ENCODE measurements at regions not wholly inside any gene's neighbourhood (a gene's known extent, or its start where the extent isn't known, plus 50 kb on each side); places are given as distances from the start of the nearest gene placed in this dataset.

DNA sequence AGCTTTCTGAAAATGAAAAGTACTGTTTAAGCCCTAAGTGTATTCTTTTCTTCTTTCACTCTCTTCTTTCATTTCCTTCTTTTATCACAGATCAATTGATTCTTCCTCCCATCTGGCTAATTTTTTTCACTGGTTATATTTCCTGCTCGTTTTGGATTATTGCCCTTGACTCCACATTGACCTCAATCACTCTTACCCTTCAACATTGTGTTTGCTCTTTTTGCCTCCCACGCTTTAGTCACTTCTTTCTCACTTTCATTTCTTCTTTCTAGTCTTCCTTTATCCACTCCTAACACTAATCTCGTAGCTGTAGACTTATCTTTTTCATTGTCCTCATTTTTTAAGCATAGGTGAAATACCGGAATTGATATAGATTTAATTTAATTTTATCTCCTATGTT, 320.3 kb upstream of the VRK2 start:
- Histone ChIP-seq H3K36me3 (ENCODE audit: insufficient read depth, low read length) (no peaks in the 10 kb centered on the region), H3K27ac (ENCODE audit: low read depth, low read length) (no peak overlapping the region), H3K27me3 (ENCODE audit: insufficient read depth, low read length) (no peaks in the 10 kb centered on the region), H3K4me1 (ENCODE audit: control insufficient read depth, insufficient read depth, low read length, unreplicated experiment) (peaks cover 5% of the 10 kb centered on the region), H2AFZ (ENCODE audit: low read length, unreplicated experiment) (no peak overlapping the region), H3K4me3 (ENCODE audit: low read depth, low read length) (no peak overlapping the region), H3K79me2 (ENCODE audit: control insufficient read depth, insufficient read depth, low read length, unreplicated experiment) (no peaks in the 10 kb centered on the region)

DNA sequence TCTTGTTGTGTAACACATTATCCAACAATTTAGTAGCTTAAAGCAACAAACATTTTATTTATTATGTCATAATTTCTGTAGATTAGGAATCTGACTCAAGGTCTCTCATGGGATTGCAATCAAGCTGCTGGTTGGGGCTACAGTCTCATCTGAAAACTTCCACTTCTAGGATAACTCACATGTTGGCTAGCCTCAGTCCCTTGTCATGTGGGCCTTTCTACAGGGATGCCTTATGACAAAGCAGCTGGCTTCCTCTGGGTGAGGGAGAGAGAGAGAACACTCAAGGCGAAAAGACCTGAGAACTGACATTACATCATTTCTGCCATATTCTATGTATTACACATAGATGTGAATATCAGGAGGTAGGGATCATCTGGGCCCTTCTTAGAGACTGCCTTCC, 317.9 kb upstream of the VRK2 start:
- H3K79me2 ChIP-seq (ENCODE audit: control insufficient read depth, insufficient read depth, low read length, unreplicated experiment) = no peaks in the 10 kb centered on the region
- no peaks in the 10 kb centered on the region for H3K36me3 ChIP-seq (ENCODE audit: insufficient read depth, low read length)
- no peaks in the 10 kb centered on the region for H3K27me3 ChIP-seq (ENCODE audit: insufficient read depth, low read length)
- H2AFZ ChIP-seq (ENCODE audit: low read length, unreplicated experiment) = no peak overlapping the region
- no peak overlapping the region for H3K27ac ChIP-seq (ENCODE audit: low read depth, low read length)
- H3K4me3 ChIP-seq (ENCODE audit: low read depth, low read length) = no peak overlapping the region
- no peaks in the 10 kb centered on the region for H3K4me1 ChIP-seq (ENCODE audit: control insufficient read depth, insufficient read depth, low read length, unreplicated experiment)

DNA sequence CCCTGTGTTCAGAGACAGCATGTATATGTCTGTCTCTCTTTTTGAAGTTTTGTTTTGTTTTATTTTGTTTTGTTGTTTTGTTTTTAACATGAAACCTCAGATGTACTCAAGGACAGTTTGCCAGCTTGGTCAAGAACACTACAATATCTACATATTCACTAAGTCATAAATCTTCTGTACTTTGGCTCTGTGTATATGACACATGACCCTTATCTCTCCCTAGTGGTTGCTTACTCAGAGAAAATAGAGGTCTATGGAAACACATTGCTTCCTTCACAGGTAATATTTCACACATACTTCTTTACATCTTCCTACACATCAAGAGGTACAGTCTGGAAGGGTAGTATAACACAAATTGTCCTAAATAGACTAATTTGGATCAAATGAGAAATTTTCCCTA, 312.6 kb upstream of the VRK2 start:
- Histone ChIP-seq H2AFZ (ENCODE audit: low read length, unreplicated experiment) (no peak overlapping the region), H3K4me3 (ENCODE audit: low read depth, low read length) (no peak overlapping the region), H3K79me2 (ENCODE audit: control insufficient read depth, insufficient read depth, low read length, unreplicated experiment) (no peaks in the 10 kb centered on the region), H3K36me3 (ENCODE audit: insufficient read depth, low read length) (no peaks in the 10 kb centered on the region), H3K27me3 (ENCODE audit: insufficient read depth, low read length) (no peaks in the 10 kb centered on the region), H3K4me1 (ENCODE audit: control insufficient read depth, insufficient read depth, low read length, unreplicated experiment) (no peaks in the 10 kb centered on the region), H3K27ac (ENCODE audit: low read depth, low read length) (no peak overlapping the region)

DNA sequence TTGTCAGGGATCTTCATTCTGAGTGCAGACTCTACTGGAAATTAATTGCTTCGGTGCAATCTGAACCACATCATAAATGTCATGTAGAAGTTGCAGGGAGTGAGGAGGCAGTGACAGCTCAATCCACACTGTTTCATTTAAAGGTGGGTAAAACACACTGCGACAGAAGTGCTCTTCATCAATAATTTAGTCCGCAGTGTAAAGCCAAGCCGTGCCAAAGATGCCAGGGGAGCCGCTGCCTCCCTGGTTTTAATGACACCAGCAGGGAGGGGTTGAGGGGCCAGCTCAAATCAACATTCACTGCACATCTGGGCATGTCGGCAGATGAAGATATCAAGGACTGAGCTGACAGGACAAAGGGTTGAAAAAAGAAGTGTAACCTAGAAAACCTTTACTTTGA, 305.7 kb upstream of the VRK2 start:
- H2AFZ ChIP-seq (ENCODE audit: low read length, unreplicated experiment) = no peak overlapping the region
- H3K4me1 ChIP-seq (ENCODE audit: control insufficient read depth, insufficient read depth, low read length, unreplicated experiment) = no peaks in the 10 kb centered on the region
- H3K36me3 ChIP-seq (ENCODE audit: insufficient read depth, low read length) = no peaks in the 10 kb centered on the region
- H3K27ac ChIP-seq (ENCODE audit: low read depth, low read length) = no peak overlapping the region
- H3K79me2 ChIP-seq (ENCODE audit: control insufficient read depth, insufficient read depth, low read length, unreplicated experiment) = no peaks in the 10 kb centered on the region
- H3K4me3 ChIP-seq (ENCODE audit: low read depth, low read length) = no peak overlapping the region
- no peaks in the 10 kb centered on the region for H3K27me3 ChIP-seq (ENCODE audit: insufficient read depth, low read length)

DNA sequence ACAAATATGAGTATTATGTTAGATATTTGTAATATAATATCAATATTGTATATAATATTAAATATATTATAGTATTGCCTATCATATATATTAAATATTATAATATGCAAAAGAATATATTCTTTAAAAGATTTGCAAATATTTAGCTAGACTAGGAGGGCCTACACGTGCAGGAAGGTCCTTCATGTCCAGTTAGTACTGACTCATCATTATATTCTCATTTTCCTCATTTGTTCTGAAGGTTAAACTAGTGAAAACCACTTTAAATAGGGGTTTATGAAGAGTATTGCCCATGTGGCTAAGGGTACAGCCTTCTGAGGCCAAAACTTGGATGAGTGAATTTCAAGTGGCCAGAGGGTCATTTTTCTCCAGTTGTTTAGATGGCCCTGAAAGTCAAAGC, 293.0 kb upstream of the VRK2 start:
- Histone ChIP-seq H3K36me3 (ENCODE audit: insufficient read depth, low read length) (no peaks in the 10 kb centered on the region), H3K4me3 (ENCODE audit: low read depth, low read length) (no peak overlapping the region), H3K79me2 (ENCODE audit: control insufficient read depth, insufficient read depth, low read length, unreplicated experiment) (no peaks in the 10 kb centered on the region), H3K27me3 (ENCODE audit: insufficient read depth, low read length) (no peaks in the 10 kb centered on the region), H3K4me1 (ENCODE audit: control insufficient read depth, insufficient read depth, low read length, unreplicated experiment) (no peaks in the 10 kb centered on the region), H2AFZ (ENCODE audit: low read length, unreplicated experiment) (no peak overlapping the region), H3K27ac (ENCODE audit: low read depth, low read length) (no peak overlapping the region)

DNA sequence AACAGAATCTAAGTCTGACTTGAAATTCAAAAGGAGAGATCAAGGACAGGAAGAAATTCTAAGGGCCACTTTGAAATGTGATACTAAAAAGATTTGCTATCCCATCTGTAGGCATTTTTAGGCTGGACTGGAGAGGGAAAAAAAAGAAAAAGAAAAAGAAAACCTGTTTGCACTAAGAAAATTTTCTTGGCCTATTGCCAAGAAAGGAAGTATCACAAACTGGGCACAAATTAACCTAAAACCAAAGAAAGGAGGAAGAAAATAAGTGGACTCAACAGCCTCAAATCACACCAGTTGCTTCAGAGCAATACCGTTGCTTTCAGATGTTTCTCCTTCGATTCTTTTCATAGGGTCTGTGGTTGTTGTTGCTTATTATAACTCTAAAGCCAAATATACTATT, 287.9 kb upstream of the VRK2 start:
- no peaks in the 10 kb centered on the region for H3K4me1 ChIP-seq (ENCODE audit: control insufficient read depth, insufficient read depth, low read length, unreplicated experiment)
- no peaks in the 10 kb centered on the region for H3K36me3 ChIP-seq (ENCODE audit: insufficient read depth, low read length)
- no peak overlapping the region for H3K27ac ChIP-seq (ENCODE audit: low read depth, low read length)
- no peaks in the 10 kb centered on the region for H3K79me2 ChIP-seq (ENCODE audit: control insufficient read depth, insufficient read depth, low read length, unreplicated experiment)
- H3K27me3 ChIP-seq (ENCODE audit: insufficient read depth, low read length) = no peaks in the 10 kb centered on the region
- H2AFZ ChIP-seq (ENCODE audit: low read length, unreplicated experiment) = no peak overlapping the region
- H3K4me3 ChIP-seq (ENCODE audit: low read depth, low read length) = no peak overlapping the region

DNA sequence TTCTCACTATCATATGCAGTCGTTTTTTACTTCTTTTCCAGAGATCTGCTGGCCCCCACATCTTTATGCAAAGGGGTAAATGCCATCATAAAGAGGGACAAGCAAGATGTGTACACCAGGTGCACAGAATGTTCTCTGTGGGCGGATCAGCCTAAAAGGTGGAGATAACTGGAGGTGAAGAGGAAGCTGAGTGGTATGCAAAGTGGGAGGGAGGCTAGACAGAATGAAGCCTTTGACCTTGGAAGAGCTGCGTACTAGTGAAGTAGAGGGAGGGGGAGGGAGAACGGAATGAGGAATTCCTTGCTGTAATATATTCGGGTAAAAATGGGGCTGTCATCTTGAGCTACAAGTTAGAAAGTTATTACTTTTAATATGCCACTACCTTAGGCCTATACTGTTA, 287.5 kb upstream of the VRK2 start:
- Histone ChIP-seq H3K27ac (ENCODE audit: low read depth, low read length) (no peak overlapping the region), H3K79me2 (ENCODE audit: control insufficient read depth, insufficient read depth, low read length, unreplicated experiment) (no peaks in the 10 kb centered on the region), H3K36me3 (ENCODE audit: insufficient read depth, low read length) (no peaks in the 10 kb centered on the region), H3K4me3 (ENCODE audit: low read depth, low read length) (no peak overlapping the region; the same call in 1 of the 2 replicates), H3K4me1 (ENCODE audit: control insufficient read depth, insufficient read depth, low read length, unreplicated experiment) (no peaks in the 10 kb centered on the region), H2AFZ (ENCODE audit: low read length, unreplicated experiment) (no peak overlapping the region), H3K27me3 (ENCODE audit: insufficient read depth, low read length) (no peaks in the 10 kb centered on the region)

DNA sequence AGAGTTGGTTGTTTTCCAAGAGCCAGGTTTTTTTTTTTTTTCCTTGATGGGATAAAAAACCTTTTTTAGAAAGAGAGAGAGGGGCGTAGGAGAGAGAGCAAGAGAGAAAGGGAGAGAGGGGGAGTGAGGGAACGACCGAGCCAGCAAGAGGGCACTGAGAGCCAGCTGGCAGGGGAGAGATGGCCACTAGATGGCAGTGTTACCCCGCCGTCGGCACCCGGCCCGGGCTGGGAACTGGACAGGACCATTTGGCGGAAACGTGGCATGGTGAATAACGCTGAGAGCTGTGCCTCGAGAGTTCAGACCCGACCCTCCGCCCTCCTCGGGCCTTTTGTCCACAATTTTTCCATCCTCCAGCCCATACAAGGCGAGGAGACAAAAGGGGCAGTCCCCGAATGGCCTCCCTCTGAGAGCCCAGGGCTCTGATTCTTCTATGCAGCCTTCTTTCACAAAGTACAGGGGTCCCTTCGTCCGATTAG, 286.7 kb upstream of the VRK2 start:
- no peaks in the 10 kb centered on the region for H3K36me3 ChIP-seq (ENCODE audit: insufficient read depth, low read length)
- peak overlapping the region; percentile 62 for H3K4me3 ChIP-seq (ENCODE audit: low read depth, low read length)
- H2AFZ ChIP-seq (ENCODE audit: low read length, unreplicated experiment) = peak overlapping the region; percentile 85
- H3K27ac ChIP-seq (ENCODE audit: low read depth, low read length) = no peak overlapping the region
- H3K79me2 ChIP-seq (ENCODE audit: control insufficient read depth, insufficient read depth, low read length, unreplicated experiment) = no peaks in the 10 kb centered on the region
- H3K4me1 ChIP-seq (ENCODE audit: control insufficient read depth, insufficient read depth, low read length, unreplicated experiment) = no peaks in the 10 kb centered on the region
- H3K27me3 ChIP-seq (ENCODE audit: insufficient read depth, low read length) = no peaks in the 10 kb centered on the region

DNA sequence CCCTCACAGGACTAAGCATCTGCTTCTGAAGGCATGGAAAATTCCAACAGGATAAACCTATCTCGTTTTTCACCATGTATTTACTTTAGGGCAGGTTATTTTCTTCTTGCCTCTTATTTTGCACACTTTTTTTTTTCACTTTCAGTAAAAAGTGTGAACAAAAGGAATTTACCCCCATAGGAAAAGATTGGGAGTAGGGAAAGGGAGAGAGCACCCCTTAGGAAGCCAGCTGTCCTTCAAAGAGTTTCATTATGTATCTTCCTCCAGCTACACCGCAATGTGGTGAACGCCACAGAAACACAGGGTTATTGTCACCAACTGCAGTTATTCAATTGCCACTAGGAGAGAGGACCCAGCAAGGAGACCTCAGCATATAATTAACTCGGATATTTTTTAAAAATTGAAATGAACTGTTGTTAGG, 286.2 kb upstream of the VRK2 start:
- Histone ChIP-seq H2AFZ (ENCODE audit: low read length, unreplicated experiment) (peak overlapping the region; percentile 85), H3K36me3 (ENCODE audit: insufficient read depth, low read length) (no peaks in the 10 kb centered on the region), H3K4me3 (ENCODE audit: low read depth, low read length) (peak overlapping the region; percentile 62), H3K27ac (ENCODE audit: low read depth, low read length) (no peak overlapping the region), H3K27me3 (ENCODE audit: insufficient read depth, low read length) (no peaks in the 10 kb centered on the region), H3K79me2 (ENCODE audit: control insufficient read depth, insufficient read depth, low read length, unreplicated experiment) (no peaks in the 10 kb centered on the region), H3K4me1 (ENCODE audit: control insufficient read depth, insufficient read depth, low read length, unreplicated experiment) (no peaks in the 10 kb centered on the region)

DNA sequence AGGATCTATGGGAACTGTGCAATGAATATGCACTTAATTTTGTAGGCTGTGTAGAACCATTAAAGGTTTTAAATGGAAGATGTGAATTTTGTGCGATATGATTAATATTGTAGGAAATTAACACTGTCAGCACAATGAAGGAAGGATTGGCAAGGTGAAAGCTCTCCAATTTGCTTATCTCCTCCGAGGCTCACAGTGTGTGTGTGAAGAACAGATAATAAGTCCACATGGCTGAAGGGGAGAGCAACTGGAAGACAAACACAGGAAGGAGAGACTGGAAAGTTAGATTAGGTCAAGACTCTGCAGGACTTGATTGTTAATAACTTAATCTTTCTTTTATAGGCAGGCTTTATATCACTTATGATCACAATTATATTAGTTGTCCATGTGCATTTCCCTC, 269.7 kb upstream of the VRK2 start:
- Histone ChIP-seq H3K27ac (ENCODE audit: low read depth, low read length) (no peak overlapping the region), H3K27me3 (ENCODE audit: insufficient read depth, low read length) (no peaks in the 10 kb centered on the region), H3K4me3 (ENCODE audit: low read depth, low read length) (no peak overlapping the region), H3K4me1 (ENCODE audit: control insufficient read depth, insufficient read depth, low read length, unreplicated experiment) (no peaks in the 10 kb centered on the region), H3K79me2 (ENCODE audit: control insufficient read depth, insufficient read depth, low read length, unreplicated experiment) (no peaks in the 10 kb centered on the region), H3K36me3 (ENCODE audit: insufficient read depth, low read length) (no peaks in the 10 kb centered on the region), H2AFZ (ENCODE audit: low read length, unreplicated experiment) (no peak overlapping the region)

DNA sequence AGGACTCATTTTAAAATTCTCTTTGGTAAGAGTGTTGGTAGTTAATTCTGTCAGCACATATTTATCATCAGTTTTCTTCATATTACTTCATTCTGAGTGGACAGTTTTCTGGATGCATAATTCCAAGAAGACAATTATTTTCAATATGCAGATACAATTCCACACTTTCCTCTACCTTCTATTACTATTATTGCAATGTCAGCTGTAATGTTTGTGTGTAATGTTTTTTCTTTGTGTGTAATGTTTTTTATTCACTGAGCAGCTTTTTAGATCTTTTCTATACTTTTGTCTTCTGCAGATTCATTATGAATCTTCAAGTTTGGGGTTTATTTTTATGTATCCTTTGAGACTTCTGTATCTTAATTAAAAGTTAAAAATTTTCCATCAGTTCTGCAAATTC, 264.0 kb upstream of the VRK2 start:
- no peaks in the 10 kb centered on the region for H3K27me3 ChIP-seq (ENCODE audit: insufficient read depth, low read length)
- no peak overlapping the region for H3K27ac ChIP-seq (ENCODE audit: low read depth, low read length)
- H3K36me3 ChIP-seq (ENCODE audit: insufficient read depth, low read length) = no peaks in the 10 kb centered on the region
- H3K4me3 ChIP-seq (ENCODE audit: low read depth, low read length) = no peak overlapping the region
- no peaks in the 10 kb centered on the region for H3K4me1 ChIP-seq (ENCODE audit: control insufficient read depth, insufficient read depth, low read length, unreplicated experiment)
- H3K79me2 ChIP-seq (ENCODE audit: control insufficient read depth, insufficient read depth, low read length, unreplicated experiment) = no peaks in the 10 kb centered on the region
- no peak overlapping the region for H2AFZ ChIP-seq (ENCODE audit: low read length, unreplicated experiment)
